C4-2B (cell line): ENCODE measurements at regions not wholly inside any gene's neighbourhood (a gene's known extent, or its start where the extent isn't known, plus 50 kb on each side); places are given as distances from the start of the nearest gene placed in this dataset.

Experiments
- CTCF ChIP-seq: fragments of 450-650 bp; conservative IDR thresholded peaks from 2 replicates; pipeline ENCODE4 v1.5.1; 2017; ENCODE audit warnings: mild to moderate bottlenecking
- ZFX ChIP-seq: fragments of 450-650 bp; IDR thresholded peaks from 2 replicates; pipeline ENCODE4 v1.6.1; 2017

- no peak for TF ChIP-seq CTCF
- no peak for TF ChIP-seq ZFX
Observed at GRCh38 chr14:83041224-83041623, 1507.6 kb upstream of the SEL1L start.
